IPS-NIHi11 (cell line): ENCODE measurements at regions not wholly inside any gene's neighbourhood (a gene's known extent, or its start where the extent isn't known, plus 50 kb on each side); places are given as distances from the start of the nearest gene placed in this dataset.
A peak's percentile ranks its signal among the peaks of the same experiment; 100 is the strongest.

Experiments used
- DNase-seq: peaks from one replicate; pipeline ENCODE4 v3.0.0; 2012; ENCODE audit warnings: mixed read lengths, low spot score

DNA sequence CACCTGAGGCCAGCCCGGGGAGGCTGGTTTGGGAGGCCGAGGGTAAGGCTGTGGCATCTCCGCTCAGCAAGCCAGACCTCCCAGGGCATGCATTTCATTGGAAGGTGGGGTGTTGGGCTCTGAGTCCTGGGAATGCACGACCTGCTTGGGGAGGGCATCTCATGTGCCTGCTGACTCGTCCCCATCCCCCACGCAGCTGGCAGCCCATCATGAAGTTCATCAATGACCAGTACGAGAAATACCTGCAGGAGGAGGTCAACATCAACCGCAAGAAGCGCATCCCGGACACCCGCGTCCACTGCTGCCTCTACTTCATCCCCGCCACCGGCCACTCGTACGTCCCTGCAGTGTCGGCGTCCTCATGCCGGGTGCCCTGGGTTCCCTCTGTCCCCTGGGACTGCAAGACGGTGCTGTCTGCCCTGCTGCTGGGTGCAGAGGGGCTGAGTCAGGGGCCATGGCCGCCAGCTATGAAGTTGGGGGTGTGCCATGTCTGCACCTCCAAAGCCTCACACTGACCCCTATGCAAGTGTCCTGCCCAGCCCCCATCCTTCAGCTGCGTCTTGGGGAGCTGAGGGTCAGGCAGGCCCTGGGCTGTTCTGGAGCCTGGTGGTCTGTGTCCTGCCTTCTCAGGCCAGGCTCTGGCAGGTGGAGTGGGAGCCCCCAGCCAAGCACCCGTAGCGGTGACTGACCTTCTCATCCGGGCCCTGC lies 347.9 kb downstream of the SEC14L1 start:
- no peak for DNase-seq

DNA sequence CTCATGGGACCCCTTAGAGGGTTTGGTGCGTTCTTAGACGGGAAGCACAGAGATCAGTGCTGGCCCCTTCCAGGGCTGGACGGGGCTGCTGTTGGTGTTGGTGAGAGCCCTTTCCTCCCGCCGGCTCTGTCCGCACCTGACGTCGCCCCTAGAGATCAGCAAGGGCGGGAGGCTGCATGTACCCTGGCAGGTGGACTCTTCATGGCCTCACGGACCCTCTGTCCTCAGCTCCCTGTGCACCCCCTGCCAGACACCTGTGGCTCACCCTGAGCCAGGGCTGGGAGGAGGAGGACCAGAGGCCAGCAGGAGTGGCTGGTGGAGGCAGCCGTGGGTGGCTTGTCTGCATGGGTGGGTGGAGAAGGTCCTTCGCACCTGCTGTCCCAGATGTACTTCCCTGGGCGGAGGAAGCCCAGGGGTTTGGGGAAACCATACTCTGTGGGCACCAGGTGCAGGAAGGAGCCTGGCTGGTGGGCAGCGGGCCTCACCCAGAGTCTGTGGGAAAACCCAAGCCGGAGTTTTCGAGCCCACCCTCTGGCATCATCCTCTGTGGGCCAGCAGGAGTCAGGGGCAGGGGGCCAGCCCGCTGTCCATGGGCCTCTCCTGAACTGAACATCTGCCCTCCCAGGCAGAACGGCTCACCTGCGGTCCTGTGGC lies 348.6 kb downstream of the SEC14L1 start:
- no peak for DNase-seq

DNA sequence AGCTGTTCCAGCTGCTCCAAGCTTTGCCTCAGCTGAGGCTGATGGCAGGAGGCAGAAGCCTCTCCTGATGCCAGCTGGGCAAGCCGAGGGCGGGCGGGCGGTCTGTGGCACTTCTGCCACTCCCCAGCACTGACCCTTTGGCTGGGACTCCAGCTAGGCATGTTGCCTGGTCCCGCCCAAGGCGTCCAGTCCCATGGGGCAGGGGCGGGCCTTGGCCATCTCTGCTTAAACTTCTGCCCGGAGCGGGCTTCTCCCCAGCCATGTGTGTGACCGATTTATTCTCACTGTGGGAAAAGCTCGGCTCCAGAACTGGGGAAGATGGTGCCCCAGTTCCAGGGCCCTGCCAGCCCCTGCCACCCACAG lies 349.1 kb downstream of the SEC14L1 start:
- no peak for DNase-seq

DNA sequence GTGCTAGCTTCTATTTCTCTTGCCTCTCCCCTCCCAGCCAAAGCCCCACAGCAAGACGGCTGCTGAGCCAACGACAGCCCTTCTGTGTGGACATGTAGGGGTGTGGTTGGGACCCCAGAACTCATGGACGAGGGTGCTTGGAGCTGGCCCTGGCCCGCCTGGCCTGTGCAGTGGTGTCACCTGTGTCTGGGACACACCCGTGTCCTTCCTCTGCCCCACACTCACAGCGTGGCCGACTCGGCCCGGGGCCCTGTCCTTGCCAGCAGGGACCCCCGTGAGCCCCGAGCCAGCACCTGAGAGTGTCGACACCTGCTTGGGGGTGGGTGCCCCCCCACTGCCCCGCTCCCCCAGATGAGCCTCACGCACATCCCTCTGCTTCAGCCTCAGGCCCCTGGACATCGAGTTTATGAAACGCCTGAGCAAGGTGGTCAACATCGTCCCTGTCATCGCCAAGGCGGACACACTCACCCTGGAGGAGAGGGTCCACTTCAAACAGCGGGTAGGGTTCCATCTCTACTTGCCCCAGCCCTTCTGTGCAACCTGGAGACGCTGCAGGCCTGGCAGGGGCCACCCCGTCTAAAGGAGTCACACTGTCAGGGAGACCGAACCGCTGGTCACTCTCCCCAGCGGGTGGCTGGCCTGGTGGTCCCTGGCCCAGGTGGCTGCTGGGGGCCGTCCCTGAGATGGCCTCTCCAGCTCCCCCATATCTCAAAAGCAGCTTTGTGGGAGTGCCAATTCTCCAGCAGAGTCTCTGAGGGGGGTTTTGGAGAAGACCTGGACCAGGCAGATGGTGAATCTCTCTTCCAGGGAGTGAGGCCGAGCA lies 349.8 kb downstream of the SEC14L1 start:
- DNase-seq, result no peak

DNA sequence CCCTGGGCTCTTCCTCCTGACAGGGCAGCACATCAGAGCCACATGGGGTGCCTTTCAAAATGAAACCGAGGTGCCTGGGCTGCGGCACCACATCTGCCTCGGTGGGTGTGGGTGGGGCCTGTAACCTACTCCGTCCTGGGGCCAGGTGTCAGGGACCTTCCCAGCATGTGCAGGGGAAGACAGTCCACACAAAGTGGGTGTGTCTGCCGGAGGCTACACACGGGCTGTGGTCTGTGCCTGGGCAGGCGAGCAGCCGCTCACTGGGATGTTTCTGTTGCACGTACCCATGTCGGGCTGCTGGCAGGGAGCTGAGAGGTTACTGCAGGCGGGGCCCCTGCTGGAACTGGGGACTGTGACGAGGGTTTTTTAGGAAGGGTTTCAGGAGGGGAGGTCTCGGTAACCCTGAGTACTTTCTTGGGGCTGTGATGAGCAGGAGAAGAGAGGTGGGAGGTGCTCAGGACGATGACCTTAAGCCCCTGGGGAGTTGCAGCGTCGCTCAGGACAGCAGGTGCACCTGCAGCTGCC lies 351.2 kb downstream of the SEC14L1 start:
- DNase-seq, result no peak

DNA sequence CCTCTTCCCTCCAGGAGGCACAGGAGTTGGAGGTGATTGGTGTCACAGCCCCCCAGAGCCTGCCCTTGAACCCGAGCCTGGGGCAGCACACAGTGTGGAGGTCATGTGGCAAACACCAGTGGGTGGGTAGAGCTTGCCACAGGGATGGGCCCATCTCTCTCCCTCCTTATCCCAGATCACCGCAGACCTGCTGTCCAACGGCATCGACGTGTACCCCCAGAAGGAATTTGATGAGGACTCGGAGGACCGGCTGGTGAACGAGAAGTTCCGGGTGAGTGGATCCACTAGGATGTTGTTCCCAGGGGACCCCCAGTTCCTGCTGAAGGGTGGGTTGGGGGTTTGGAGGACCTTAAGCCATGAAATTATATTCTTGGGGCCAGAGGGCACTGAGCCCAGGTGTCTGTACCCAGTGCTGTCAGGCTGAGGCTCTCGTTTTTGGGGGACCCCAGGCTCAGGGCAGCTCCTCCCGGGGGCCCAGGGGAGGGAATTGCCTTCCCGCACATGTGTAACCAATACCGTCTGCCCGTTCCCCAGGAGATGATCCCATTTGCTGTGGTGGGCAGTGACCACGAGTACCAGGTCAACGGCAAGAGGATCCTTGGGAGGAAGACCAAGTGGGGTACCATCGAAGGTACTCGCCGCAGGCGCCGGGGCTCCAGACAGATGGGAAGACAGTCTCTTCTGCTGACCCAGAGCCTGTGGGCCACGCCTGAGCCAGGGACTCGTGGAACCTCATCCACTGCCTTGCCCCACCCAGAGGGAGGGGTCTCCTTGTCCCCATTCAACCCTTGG lies 351.9 kb downstream of the SEC14L1 start:
- DNase-seq, result no peak

DNA sequence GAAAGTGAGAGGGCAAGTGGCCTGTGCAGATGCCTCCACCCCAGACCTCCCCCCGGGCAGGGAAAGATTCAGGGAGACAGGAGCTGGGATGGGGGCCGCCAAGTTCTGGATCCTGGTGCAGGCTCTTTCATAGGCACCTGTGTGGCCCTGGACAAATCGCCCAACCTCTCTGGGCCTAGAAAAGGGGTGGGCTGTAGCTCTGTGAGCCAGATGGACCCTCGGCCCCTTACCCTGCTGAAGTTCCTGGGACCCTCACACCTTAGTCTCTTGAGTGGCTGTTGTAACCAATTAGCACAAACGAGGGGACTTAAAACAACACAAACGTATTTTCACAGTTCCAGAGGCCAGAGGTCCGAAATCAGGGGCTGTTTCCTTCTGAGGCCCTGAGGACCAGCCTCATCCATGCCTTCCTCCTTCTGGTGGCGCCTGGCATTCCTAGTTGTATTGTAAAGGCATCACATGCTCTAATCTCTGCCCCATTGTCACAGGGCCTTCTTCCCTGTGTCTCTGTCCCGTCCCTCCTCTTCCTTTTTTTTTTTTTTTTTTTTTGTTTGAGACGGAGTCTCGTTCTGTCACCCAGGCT lies 352.6 kb downstream of the SEC14L1 start:
- DNase-seq, result no peak

DNA sequence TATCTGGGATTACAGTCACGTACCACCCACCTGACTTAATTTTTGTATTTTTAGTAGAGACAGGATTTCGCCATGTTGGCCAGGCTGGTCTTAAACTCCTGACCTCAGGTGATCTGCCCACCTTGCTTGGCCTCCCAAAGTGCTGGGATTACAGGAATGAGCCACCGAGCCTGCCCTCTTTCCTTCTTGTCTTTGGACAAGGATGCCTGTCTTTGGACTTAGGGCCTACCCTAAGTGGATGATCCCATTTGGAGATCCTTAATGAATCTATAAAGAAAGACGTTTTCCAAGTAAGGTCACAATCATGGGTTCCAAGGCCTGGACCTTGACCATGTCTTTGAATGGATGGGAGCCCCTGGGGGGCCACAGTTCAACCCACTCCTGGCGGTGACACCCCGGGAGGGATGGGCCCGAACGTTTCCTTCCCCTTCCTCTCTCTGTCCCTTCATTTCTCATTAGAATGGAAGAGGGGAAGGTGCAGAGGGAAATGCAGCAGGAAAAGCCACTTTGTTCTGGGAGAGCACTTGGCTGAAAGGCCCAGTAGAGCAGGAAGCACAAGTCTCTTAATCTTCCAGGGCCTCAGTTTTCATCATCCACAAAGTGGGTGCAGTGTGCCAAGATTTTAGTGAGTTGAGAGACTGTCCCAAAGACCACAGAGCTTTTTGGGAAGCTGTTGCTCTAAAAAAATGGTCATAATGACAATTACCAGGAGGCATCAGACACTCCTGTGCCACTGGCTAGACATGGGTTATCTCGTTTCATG lies 353.3 kb downstream of the SEC14L1 start:
- no peak for DNase-seq

DNA sequence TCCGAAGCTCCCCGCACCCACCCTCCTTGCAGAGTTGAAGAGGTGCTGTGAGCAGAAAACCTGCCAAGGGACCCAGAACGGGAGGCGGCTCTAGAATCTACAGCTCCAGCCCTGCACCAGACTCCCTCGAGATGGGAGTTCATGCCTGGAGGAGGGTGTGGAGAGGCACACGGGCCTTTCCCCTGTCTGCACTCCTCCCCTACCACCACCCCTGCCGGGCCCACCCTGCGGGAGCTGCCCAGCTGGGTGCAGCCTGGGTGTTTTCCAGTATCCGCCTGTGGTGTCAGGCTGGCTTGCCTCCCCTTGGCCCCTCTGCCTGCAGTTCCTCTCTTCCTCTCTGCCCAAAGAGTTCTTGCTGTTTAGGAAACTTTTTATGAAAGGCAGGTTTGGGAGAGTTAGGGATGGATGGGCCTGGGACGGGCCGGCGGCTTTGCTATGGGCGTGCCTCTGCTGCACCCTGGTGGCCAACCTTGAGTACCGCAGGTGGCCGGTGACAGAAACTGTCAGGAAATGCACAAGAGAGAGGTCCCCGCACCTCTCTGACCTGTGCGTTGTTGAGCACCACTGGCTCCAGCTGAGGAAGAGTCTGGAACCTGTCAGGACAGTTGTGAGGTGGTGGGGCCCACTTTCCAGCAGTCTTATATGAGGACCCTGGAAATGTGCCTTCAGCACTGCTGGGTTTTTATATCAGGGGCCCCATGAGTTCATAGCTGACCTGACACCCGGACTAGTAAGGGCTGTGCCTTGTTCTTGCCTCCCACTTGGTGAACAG lies 354.1 kb downstream of the SEC14L1 start:
- peak; percentile 96 for DNase-seq

DNA sequence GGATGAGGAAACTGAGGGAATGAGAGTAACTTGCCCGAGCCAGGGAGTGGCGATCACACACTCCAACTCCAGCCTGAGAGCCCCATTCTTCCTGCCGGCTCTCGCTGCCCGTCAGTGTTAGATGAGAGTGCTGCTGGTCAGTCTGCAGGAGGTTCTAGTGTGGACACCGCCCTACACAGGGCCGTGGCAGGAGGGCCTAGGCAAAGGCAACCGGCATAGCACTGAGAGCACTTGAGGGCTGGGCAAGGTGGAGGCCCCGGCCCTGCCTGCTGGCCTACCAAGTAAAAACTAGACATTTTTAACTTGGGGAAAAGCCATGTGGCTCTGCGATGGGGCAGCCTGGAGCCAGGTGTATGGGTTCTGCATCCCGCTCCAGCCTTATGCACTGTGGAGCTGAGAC lies 354.8 kb downstream of the SEC14L1 start:
- no peak for DNase-seq

DNA sequence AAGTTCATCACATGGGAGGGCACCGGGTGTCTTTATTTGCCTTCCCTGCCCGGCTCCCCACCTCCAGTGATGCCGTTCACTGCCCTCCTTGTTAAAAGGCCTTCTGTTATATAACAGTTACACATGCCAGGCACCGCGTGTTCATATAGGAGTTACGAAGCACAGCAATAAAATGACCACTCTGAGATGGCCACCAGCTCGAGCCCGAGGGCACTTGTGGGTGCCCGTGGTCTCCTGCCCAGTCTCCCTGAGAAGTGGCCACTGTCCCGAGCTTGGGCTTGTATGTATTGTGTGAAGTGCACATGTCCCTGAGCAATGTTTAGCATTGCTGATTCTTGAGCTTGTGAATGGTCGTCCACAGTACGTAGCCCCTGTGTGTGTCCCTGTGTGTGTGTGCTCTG lies 355.6 kb downstream of the SEC14L1 start:
- DNase-seq, result no peak

DNA sequence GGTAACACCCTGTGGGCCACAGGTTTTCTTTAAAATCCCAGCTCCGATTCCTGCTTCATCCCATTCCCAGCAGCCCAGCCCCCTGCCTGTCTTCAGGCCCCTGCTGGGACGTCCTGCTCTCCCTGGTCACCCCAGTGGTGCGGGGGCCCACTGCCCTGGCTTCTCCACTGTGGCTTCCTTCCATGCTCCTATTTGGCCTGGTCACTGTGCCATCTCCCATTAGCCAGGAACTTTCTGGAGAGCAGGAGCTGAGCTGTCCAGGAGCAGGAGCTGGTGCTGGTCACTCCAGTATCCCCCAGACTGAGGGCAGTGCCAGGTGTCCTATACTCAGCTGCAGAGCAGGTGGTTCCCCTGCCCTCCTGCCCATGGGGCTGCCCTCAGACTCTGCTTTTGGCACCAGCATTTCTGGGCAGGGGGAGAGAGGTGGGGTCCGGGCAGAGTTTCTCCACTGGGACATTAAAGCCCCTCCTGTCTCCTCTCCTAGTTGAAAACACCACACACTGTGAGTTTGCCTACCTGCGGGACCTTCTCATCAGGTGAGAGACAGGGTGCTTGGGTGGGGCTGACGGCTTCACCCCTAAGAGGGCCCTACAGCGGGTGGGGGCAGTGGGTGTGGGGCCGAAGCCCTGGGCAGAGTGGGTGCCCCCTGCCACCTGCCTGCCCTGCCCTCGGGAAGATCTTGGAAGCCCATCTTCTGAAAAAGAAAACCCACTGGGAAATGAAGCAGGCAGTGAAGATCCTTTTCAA lies 356.2 kb downstream of the SEC14L1 start:
- no peak for DNase-seq

DNA sequence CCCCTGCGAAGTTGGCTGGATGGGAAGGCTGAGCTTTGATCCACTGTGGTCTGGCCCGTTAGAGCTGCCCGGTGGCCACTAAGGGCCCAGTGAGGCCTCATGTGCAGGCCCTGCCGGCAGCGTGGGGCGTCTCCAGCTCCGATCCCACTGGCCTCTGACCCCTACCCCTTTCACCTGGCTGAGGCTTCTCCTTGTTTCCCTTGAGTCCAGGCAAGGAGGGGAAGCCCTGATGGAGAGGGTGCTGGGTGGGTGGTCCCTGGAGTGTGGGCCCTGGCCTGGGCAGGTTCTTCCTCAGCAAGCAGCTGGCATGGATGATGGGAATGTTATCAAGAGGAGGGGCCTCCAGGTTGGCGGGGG lies 356.8 kb downstream of the SEC14L1 start:
- DNase-seq, result no peak

DNA sequence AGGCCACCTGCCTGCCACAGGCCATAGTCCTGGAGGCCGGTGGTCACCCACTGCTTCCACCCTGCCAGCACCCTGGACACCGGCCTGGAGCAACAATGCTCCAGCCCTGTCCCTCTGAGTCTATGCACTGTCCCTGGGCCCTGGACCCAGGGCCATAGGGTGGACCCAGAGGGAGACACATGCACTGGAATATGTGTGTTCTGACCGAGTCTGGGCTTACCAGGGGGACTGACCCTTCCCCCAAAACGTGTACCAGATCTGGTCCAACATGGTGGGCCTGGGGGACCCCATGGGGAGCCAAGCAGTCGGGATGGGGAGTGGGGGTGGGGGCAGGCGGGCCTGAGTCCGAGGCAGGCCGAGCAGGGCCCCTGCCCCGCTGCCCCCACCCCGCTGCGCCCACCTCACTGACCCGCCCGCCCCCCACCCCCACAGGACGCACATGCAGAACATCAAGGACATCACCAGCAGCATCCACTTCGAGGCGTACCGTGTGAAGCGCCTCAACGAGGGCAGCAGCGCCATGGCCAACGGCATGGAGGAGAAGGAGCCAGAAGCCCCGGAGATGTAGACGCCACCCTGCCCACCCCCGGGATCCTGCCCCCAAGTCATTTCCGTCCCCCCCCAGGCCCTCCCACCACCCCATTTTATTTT lies 357.4 kb downstream of the SEC14L1 start:
- peak; percentile 7 for DNase-seq

DNA sequence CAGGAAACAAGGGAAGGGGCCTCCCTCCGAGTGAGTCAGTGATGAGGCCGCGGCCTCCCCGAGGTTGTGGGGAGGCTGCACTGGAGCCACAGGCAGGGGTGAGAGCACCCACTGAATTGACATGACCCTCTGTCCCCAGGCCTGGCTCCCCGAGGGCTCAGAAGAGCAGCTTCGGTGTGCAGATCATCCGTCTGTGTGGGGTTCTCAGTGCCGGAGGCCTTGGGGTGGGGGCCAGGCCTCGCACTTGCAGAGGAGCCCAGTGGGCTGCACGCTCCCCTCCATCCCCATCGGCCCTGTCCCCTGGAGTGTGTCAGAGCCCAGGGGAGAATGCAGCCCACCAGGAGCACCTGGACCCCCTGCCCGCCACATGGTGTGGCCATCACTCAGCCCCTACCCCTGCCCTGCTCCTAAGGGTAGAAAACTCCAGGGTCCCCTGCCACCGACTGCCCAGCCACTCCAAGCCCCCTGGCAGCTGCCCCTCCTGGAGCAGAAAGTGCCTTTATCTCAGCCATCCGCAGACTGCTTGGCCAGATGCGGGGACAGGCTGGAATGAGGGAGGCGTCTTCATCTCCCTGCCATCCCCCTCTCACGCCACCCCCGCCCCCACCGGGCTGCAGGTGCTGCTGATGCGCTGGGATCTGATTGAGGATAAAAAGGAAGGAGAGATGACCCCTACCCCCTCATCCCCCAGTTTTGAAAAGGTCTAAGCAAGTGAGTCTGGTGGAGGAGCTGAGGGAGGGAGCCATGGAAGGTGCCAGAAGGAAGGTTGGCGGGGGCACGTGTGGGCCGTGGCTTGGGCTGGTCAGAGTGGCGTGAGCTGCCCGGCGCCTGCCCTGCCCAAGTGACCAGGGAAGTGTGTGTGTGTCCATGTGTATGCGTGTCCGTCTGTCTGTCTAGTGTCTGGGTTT lies 358.3 kb downstream of the SEC14L1 start:
- peak; percentile 4 for DNase-seq

DNA sequence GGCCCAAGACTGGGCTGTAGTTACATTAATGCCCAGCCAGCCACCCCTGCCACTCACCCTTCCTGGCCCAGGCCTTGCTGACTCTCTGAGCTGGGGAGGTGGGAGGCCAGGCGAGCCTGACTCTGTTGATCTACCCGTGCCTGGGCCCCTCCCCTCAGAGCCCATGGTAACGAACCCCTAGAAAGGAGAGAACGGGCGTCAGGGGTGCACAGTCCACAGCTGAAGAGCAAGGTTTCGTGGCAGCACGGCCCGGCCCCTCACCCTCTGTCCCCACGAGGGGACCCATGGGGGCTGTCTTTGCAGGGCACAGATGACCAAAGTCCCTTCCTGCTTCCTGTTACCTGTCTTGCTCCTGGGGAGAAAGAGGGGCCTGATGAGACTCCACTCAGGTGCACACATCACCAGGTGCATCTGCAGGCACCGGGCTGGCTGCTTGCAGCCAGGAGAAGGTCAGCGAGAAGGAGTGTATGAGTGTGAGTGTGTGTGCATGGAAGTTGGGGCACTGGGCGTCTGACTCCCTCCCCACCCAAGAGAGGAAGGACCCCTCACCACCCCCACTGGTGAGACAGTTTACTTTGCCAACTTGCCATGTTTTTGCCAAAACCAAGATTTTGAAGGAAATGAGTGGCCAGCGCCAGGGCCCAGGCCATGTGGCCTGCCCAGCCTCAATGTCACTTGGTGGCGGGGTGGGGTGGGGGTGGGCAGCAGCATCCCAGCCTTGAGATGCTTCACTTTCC lies 359.1 kb downstream of the SEC14L1 start:
- DNase-seq, result peak; percentile 3

DNA sequence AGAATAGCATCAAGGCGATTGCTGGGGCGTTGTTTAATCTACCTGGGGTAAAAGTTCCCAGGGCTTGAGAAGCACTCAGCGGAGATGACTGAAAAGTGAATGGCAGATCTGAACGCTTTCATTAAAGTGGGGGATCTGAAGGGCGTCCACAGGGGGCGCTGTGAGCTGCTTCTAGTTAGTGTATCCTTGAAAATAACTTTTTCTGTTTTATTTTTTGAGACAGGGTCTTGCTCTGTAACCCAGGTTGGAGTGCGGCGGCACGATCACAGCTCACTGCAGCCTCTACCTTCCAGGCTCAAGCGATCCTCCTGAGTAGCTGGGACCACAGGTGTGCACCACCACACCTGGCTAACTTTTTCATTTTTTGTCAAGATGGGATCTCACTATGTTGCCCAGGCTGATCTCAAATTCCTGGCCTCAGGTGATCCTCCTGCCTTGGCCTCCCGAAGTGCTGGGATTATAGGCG lies 360.4 kb downstream of the SEC14L1 start:
- DNase-seq, result peak; percentile 64
